Suprapubic skin (tissue), 4 donors: ENCODE measurements at regions not wholly inside any gene's neighbourhood (a gene's known extent, or its start where the extent isn't known, plus 50 kb on each side); places are given as distances from the start of the nearest gene placed in this dataset.

Experiments used
- DNase-seq, 2 donors: peaks; one replicate each; pipeline ENCODE4 v3.0.0-alpha.2; 2019; ENCODE audit warnings: low spot score in 2 of 2
- H3K27ac ChIP-seq: fragments of 200-600 bp; sonication (generic); one replicate; pipeline ENCODE4 v1.5.1; 2019
- H3K27me3 ChIP-seq: fragments of 200-600 bp; sonication (generic); one replicate; pipeline ENCODE4 v1.5.1; 2019
- H3K36me3 ChIP-seq: fragments of 200-600 bp; sonication (generic); one replicate; pipeline ENCODE4 v1.5.1; 2019
- H3K4me1 ChIP-seq: fragments of 200-600 bp; sonication (generic); one replicate; pipeline ENCODE4 v1.5.1; 2019
- H3K4me3 ChIP-seq: fragments of 200-600 bp; sonication (generic); one replicate; pipeline ENCODE4 v1.5.1; 2019; ENCODE audit warnings: mild to moderate bottlenecking
- H3K9me3 ChIP-seq: fragments of 200-600 bp; sonication (generic); one replicate; pipeline ENCODE4 v1.5.1; 2019
- CTCF ChIP-seq, 2 donors: fragments of 200-600 bp in 1 of 2; fragments of 450-650 bp in 1 of 2; sonication (generic) in 1 of 2; IDR thresholded peaks; one replicate each; pipeline ENCODE4 v1.5.1; 2016 to 2019; ENCODE audit warnings: antibody characterized with exemption in 2 of 2, mild to moderate bottlenecking in 1 of 2, moderate library complexity in 1 of 2
- EP300 ChIP-seq: sonication (generic); formaldehyde crosslinking; IDR thresholded peaks from one replicate; pipeline ENCODE4 v1.6.1; 2017; ENCODE audit warnings: antibody characterized with exemption
- POLR2A ChIP-seq, 2 donors: fragments of 450-650 bp; IDR thresholded peaks; one replicate each; pipeline ENCODE4 v1.6.1; 2017; ENCODE audit warnings: antibody characterized with exemption in 2 of 2, mild to moderate bottlenecking in 2 of 2, moderate library complexity in 2 of 2
- POLR2AphosphoS5 ChIP-seq, 3 donors: sonication (generic); formaldehyde crosslinking; IDR thresholded peaks; one replicate each; pipeline ENCODE4 v1.6.1; 2017; ENCODE audit warnings: antibody characterized with exemption in 3 of 3
- WGBS: methylation state at CpG from one replicate; pipeline ENCODE4 v1.1.5; 2018; 5-methylcytosine and 5-hydroxymethylcytosine counted together

DNA sequence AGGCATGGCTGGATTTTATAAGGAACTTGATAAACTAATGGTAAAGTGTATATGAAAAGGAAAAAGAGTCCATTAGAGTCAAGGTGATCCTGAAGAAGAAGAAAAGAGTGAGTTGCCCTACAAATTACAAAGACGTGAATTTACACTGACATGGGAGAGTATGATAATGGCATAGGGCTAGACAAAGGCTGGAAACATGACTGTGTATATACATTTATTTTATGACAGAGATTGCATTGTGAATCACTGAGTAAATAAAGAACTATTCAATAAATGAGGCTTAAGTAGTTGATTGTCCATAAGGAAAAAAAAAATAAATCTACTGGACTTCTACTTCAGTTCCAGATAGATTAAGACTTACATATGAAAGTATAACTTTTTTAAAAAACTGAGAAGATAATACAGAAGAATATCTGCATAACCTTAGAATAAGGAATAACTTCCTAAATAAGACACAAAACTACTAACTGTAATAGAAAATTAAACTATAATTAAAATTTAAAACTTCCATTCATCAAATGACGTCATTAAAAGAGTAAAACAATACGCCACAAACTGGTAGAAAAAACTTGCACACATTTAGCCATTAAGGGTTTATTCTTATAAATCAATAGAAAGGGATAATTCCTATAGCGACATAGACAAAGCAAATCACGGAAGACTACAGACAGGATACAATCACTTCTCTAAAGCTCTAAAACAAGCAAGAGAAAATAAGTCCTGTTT lies 278.5 kb downstream of the NOVA1 start:
- 91% methylated on average over 5 of the region's 5 CpGs for WGBS
- H3K27me3 ChIP-seq, result no peaks in the 10 kb centered on the region
- TF ChIP-seq POLR2A (IDR thresholded peaks at IDR 0.05), result no peak
- TF ChIP-seq CTCF (IDR thresholded peaks at IDR 0.05), result no peak
- TF ChIP-seq EP300, result no peak
- no peak for TF ChIP-seq POLR2AphosphoS5 (IDR thresholded peaks at IDR 0.05)
- no peak overlapping the region for H3K4me3 ChIP-seq
- no peak for DNase-seq
- H3K27ac ChIP-seq, result no peak overlapping the region
- no peaks in the 10 kb centered on the region for H3K4me1 ChIP-seq
- H3K36me3 ChIP-seq, result no peaks in the 10 kb centered on the region
- H3K9me3 ChIP-seq, result no peaks in the 10 kb centered on the region

DNA sequence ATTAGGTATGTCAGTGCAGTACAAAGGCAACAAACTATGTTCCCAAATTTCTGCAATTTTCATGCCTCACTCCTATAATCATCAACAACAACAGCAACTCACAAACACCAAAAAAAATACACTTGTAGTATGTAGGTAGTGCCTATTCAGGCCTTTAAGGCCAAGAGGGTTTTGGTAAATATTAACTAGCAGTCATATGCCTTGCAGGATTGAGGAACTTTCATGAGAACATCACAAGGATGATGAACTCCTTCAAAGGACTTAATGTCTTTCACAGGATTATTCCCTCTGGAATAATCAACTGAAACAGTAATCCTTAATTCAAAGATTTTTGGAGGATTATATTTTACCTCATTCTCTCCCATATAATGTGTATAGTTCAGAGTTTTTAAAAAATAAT lies 293.8 kb downstream of the NOVA1 start:
- no peaks in the 10 kb centered on the region for H3K4me1 ChIP-seq
- TF ChIP-seq POLR2A (IDR thresholded peaks at IDR 0.05) (no peak), POLR2AphosphoS5 (IDR thresholded peaks at IDR 0.05) (no peak), EP300 (no peak), CTCF (IDR thresholded peaks at IDR 0.05) (no peak)
- no peaks in the 10 kb centered on the region for H3K9me3 ChIP-seq
- no peak overlapping the region for H3K27ac ChIP-seq
- no peak overlapping the region for H3K4me3 ChIP-seq
- DNase-seq, result no peak
- H3K27me3 ChIP-seq, result no peaks in the 10 kb centered on the region
- no peaks in the 10 kb centered on the region for H3K36me3 ChIP-seq

- no peak overlapping the region for H3K4me3 ChIP-seq
- no peak for DNase-seq
- H3K27me3 ChIP-seq, result no peaks in the 10 kb centered on the region
- no peaks in the 10 kb centered on the region for H3K4me1 ChIP-seq
- H3K27ac ChIP-seq, result no peak overlapping the region
- WGBS, result 39% methylated on average over 3 of the region's 3 CpGs
- no peaks in the 10 kb centered on the region for H3K9me3 ChIP-seq
- TF ChIP-seq CTCF (IDR thresholded peaks at IDR 0.05), result no peak
- TF ChIP-seq EP300, result no peak
- TF ChIP-seq POLR2AphosphoS5 (IDR thresholded peaks at IDR 0.05), result no peak
- no peak for TF ChIP-seq POLR2A (IDR thresholded peaks at IDR 0.05)
- no peaks in the 10 kb centered on the region for H3K36me3 ChIP-seq
Measured at GRCh38 chr14:26293909-26294308, 303.9 kb downstream of the NOVA1 start.

DNA sequence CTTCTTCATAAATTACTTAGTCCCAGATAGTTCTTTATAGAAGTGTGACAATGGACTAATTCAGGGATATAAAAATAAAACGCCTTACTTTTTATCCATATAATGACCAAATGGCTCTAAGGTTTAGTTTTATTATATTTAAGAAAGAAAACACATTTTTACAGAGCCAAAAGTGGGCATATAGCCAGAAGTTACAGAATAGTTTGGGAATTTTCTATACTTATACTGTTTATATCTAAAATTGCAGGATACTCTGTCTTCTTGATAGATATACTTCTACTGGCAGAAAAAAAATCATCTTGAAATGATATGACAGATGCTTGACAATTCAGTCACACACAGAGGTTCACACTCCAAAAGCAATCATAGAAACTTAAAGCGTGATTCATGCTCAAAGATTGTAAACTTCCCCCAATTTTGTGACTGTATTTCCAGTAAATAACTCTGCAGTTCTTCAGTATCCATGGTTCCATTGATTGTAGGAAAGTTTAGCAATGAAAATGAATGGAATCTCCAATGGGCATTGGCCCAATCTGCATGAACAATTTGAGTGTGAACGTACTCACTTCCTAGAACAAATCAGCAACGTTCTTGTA lies 307.8 kb downstream of the NOVA1 start:
- no peaks in the 10 kb centered on the region for H3K27me3 ChIP-seq
- no peak for TF ChIP-seq CTCF (IDR thresholded peaks at IDR 0.05)
- TF ChIP-seq EP300, result no peak
- no peak for TF ChIP-seq POLR2A (IDR thresholded peaks at IDR 0.05)
- H3K4me3 ChIP-seq, result no peak overlapping the region
- H3K9me3 ChIP-seq, result no peaks in the 10 kb centered on the region
- H3K4me1 ChIP-seq, result peaks cover 7% of the 10 kb centered on the region
- WGBS, result 39% methylated on average over 4 of the region's 4 CpGs
- DNase-seq, result no peak
- H3K27ac ChIP-seq, result no peak overlapping the region
- H3K36me3 ChIP-seq, result no peaks in the 10 kb centered on the region

DNA sequence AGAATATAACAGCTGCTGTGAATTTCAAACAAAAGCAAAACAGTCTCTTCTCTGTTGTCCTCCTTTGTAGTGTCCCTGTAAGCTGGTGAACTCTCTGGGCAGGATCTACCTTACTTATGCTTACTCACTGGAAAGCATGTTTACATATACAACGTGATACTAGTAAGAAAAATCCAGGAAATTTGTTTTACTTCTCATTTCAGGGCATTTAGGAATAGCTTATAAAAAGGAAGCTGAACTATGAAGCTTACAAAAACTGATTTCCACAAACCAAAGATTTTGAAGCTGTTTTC lies 311.0 kb downstream of the NOVA1 start:
- H3K4me3 ChIP-seq, result no peak overlapping the region
- no peak overlapping the region for H3K27ac ChIP-seq
- no peak for DNase-seq
- no peaks in the 10 kb centered on the region for H3K27me3 ChIP-seq
- WGBS, result 0% methylated on average over 1 of the region's 1 CpG
- H3K36me3 ChIP-seq, result no peaks in the 10 kb centered on the region
- no peak for TF ChIP-seq CTCF (IDR thresholded peaks at IDR 0.05)
- no peak for TF ChIP-seq POLR2AphosphoS5 (IDR thresholded peaks at IDR 0.05)
- TF ChIP-seq EP300, result no peak
- no peak for TF ChIP-seq POLR2A (IDR thresholded peaks at IDR 0.05)
- no peaks in the 10 kb centered on the region for H3K9me3 ChIP-seq
- H3K4me1 ChIP-seq, result peaks cover 10% of the 10 kb centered on the region
